ENCODE measurements at regions not wholly inside any gene's neighbourhood (a gene's known extent, or its start where the extent isn't known, plus 50 kb on each side); places are given as distances from the start of the nearest gene placed in this dataset.

DNA sequence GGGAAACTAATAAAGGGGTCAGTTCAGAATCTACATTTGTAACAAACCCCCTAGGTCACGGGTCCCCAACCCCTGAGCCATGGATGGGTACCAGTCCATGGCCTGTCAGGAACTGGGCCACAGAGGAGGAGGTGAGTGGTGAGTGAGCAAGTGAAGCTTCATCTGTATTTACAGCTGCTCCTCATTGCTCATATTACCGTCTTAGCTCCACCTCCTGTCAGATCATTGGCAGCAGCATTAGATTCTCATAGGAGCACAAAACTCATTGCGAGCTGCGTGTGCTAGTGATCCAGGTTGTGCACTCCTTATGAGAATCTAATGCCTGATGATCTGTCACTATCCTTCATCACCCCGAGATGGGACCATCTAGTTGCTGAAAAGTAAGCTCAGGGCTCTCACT lies 88.4 kb upstream of the MPP7 start:
- no peaks in the 10 kb centered on the region for H3K36me3 Mint-ChIP-seq (ENCODE audit: insufficient read depth)
- H3K4me3 Mint-ChIP-seq (ENCODE audit: low read depth), result no peak overlapping the region
- peaks cover 5% of the 10 kb centered on the region for H3K27me3 Mint-ChIP-seq
- H3K4me1 Mint-ChIP-seq (ENCODE audit: low read depth), result no peaks in the 10 kb centered on the region
- no peak overlapping the region for H3K27ac Mint-ChIP-seq
- no peaks in the 10 kb centered on the region for H3K9me3 Mint-ChIP-seq (ENCODE audit: low read depth)
- no peak for DNase-seq (ENCODE audit: low spot score, unreplicated experiment)
- TF ChIP-seq, protein P1, sequence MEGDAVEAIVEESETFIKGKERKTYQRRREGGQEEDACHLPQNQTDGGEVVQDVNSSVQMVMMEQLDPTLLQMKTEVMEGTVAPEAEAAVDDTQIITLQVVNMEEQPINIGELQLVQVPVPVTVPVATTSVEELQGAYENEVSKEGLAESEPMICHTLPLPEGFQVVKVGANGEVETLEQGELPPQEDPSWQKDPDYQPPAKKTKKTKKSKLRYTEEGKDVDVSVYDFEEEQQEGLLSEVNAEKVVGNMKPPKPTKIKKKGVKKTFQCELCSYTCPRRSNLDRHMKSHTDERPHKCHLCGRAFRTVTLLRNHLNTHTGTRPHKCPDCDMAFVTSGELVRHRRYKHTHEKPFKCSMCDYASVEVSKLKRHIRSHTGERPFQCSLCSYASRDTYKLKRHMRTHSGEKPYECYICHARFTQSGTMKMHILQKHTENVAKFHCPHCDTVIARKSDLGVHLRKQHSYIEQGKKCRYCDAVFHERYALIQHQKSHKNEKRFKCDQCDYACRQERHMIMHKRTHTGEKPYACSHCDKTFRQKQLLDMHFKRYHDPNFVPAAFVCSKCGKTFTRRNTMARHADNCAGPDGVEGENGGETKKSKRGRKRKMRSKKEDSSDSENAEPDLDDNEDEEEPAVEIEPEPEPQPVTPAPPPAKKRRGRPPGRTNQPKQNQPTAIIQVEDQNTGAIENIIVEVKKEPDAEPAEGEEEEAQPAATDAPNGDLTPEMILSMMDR (IDR thresholded peaks at IDR 0.05; ENCODE audit: unreplicated experiment), result no peak

DNA sequence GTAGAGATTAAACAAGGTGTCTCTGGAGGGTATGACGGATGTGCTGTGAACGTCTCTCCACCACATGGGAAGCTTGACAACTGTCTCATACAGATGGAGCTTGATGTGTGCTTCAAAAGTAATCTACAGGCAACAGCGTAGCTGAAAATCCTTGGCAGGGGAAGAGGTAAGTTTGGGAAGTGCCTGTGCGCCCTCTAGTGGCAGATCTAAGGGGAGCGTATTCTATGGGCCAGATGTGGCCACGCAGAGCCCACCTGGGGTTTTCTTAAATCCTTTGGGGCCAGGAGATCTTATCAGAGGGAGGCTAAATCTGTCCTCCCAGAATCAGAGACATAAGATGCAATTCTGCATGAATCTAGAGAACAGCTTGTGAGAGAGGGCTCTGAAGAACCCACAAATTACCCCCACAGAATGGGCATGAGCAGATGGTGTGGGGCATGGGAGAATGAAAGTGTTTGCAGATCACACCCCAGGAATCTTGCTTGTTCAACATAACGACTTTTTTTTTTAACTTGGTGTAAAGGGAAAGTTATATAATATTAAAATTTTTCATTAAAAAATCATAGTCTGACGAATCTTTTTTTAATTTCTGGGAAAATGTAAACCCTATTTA lies 91.2 kb upstream of the MPP7 start:
- no peak overlapping the region for H3K4me3 Mint-ChIP-seq (ENCODE audit: low read depth)
- peak; percentile 43 for DNase-seq (ENCODE audit: low spot score, unreplicated experiment)
- no peaks in the 10 kb centered on the region for H3K9me3 Mint-ChIP-seq (ENCODE audit: low read depth)
- TF ChIP-seq, protein P1 (IDR thresholded peaks at IDR 0.05; ENCODE audit: unreplicated experiment), result peak; percentile 96
- H3K36me3 Mint-ChIP-seq (ENCODE audit: insufficient read depth), result no peaks in the 10 kb centered on the region
- no peaks in the 10 kb centered on the region for H3K27me3 Mint-ChIP-seq
- H3K27ac Mint-ChIP-seq, result no peak overlapping the region
- H3K4me1 Mint-ChIP-seq (ENCODE audit: low read depth), result no peaks in the 10 kb centered on the region

DNA sequence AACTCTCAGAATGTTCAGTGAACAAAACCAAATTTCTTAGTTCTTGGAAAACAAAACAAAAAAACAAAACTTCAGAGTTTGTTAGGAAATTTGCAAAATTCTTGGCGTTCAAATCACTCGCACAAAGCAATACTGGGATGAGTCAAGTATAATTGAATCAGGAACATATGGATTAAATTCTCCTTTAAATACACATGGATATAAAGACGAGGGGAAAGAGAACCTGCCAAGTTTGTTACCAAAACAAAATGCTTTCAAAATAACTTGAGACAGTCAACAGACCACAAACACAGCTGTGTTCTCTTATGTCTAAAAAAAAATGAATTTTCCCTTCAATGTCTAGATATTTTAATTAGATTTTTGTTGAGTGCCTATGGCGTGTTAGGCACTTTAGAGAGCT lies 93.5 kb upstream of the MPP7 start:
- no peak for DNase-seq (ENCODE audit: low spot score, unreplicated experiment)
- Mint-ChIP-seq H3K27ac (no peak overlapping the region), H3K4me3 (ENCODE audit: low read depth) (no peak overlapping the region), H3K27me3 (peaks cover 3% of the 10 kb centered on the region), H3K36me3 (ENCODE audit: insufficient read depth) (no peaks in the 10 kb centered on the region), H3K9me3 (ENCODE audit: low read depth) (no peaks in the 10 kb centered on the region), H3K4me1 (ENCODE audit: low read depth) (no peaks in the 10 kb centered on the region)
- TF ChIP-seq, protein P1 (IDR thresholded peaks at IDR 0.05; ENCODE audit: unreplicated experiment), result no peak

- Mint-ChIP-seq H3K4me3 (ENCODE audit: low read depth) (no peak overlapping the region), H3K36me3 (ENCODE audit: insufficient read depth) (no peaks in the 10 kb centered on the region), H3K4me1 (ENCODE audit: low read depth) (no peaks in the 10 kb centered on the region), H3K27me3 (peaks cover 7% of the 10 kb centered on the region), H3K27ac (no peak overlapping the region), H3K9me3 (ENCODE audit: low read depth) (no peaks in the 10 kb centered on the region)
- no peak for DNase-seq (ENCODE audit: low spot score, unreplicated experiment)
- TF ChIP-seq, protein P1 (IDR thresholded peaks at IDR 0.05; ENCODE audit: unreplicated experiment), result no peak
Measured at GRCh38 chr10:28397229-28397628, 94.4 kb upstream of the MPP7 start.

GRCh38 chr10:28400176-28400575 lies 97.3 kb upstream of the MPP7 start:
- TF ChIP-seq, protein P1 (IDR thresholded peaks at IDR 0.05; ENCODE audit: unreplicated experiment), result no peak

More at GRCh38 chr10:28400176-28400575, 97.3 kb upstream of the MPP7 start:
- DNase-seq (ENCODE audit: low spot score, unreplicated experiment), result no peak
- no peaks in the 10 kb centered on the region for H3K36me3 Mint-ChIP-seq (ENCODE audit: insufficient read depth)
- no peaks in the 10 kb centered on the region for H3K4me1 Mint-ChIP-seq (ENCODE audit: low read depth)
- no peak overlapping the region for H3K27ac Mint-ChIP-seq
- H3K27me3 Mint-ChIP-seq, result peaks cover 11% of the 10 kb centered on the region
- H3K4me3 Mint-ChIP-seq (ENCODE audit: low read depth), result no peak overlapping the region
- no peaks in the 10 kb centered on the region for H3K9me3 Mint-ChIP-seq (ENCODE audit: low read depth)
